ENCODE measurements at regions not wholly inside any gene's neighbourhood (a gene's known extent, or its start where the extent isn't known, plus 50 kb on each side); places are given as distances from the start of the nearest gene placed in this dataset.

DNA sequence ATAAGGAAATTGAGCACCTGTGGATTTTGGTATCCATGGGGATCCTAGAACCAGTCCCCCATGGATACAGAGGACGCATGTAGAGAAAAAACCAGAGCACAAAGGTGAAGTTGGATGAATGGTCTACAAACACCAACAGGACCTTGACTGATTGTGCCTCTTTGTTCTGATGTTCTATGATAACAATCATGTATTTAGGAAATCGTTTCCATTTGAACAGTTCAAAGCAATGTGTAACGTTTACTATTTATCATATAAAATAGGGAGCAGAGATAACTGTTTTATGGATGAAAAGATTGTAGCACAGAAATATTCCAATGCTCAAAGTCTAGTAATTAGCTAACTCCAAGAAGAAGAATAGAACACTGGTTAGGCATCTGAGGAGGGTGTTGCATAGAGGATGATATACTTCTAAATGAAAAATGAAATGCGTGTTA is 116.3 kb upstream of the FN1 start (continued):
- TF ChIP-seq, protein P1, sequence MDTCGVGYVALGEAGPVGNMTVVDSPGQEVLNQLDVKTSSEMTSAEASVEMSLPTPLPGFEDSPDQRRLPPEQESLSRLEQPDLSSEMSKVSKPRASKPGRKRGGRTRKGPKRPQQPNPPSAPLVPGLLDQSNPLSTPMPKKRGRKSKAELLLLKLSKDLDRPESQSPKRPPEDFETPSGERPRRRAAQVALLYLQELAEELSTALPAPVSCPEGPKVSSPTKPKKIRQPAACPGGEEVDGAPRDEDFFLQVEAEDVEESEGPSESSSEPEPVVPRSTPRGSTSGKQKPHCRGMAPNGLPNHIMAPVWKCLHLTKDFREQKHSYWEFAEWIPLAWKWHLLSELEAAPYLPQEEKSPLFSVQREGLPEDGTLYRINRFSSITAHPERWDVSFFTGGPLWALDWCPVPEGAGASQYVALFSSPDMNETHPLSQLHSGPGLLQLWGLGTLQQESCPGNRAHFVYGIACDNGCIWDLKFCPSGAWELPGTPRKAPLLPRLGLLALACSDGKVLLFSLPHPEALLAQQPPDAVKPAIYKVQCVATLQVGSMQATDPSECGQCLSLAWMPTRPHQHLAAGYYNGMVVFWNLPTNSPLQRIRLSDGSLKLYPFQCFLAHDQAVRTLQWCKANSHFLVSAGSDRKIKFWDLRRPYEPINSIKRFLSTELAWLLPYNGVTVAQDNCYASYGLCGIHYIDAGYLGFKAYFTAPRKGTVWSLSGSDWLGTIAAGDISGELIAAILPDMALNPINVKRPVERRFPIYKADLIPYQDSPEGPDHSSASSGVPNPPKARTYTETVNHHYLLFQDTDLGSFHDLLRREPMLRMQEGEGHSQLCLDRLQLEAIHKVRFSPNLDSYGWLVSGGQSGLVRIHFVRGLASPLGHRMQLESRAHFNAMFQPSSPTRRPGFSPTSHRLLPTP (IDR thresholded peaks at IDR 0.05; ENCODE audit: borderline replicate concordance, extremely low read depth, insufficient read length), result no peak
- TF ChIP-seq, protein P2, sequence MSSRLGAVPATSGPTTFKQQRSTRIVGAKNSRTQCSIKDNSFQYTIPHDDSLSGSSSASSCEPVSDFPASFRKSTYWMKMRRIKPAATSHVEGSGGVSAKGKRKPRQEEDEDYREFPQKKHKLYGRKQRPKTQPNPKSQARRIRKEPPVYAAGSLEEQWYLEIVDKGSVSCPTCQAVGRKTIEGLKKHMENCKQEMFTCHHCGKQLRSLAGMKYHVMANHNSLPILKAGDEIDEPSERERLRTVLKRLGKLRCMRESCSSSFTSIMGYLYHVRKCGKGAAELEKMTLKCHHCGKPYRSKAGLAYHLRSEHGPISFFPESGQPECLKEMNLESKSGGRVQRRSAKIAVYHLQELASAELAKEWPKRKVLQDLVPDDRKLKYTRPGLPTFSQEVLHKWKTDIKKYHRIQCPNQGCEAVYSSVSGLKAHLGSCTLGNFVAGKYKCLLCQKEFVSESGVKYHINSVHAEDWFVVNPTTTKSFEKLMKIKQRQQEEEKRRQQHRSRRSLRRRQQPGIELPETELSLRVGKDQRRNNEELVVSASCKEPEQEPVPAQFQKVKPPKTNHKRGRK (tag; IDR thresholded peaks at IDR 0.05), result no peak

DNA sequence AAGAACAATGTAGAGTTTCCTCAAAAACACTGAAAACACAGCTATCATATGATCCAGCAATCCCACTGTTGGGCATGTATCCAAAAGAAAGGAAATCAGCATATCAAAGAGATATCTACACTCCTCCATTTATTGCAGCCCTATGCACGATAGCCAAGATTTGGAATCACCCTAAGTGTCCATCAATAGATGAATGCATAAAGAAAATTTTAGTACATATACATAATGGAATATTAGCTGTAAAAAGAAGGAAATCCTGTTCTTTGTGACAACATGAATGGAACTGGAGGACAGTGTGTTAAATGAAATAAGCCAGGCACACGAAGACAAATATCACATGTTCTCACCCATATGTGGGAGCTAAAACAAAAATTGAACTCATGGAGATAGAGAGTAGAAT is 114.5 kb upstream of the FN1 start:
- Histone ChIP-seq H3K4me2 (ENCODE audit: insufficient read depth, low read length) (no peak overlapping the region), H2AFZ (ENCODE audit: low read depth, low read length) (no peak overlapping the region), H3K4me1 (replicated peaks in 1 of 2; ENCODE audit: control insufficient read depth in 2 of 2, insufficient read depth in 2 of 2, low read length in 2 of 2) (no peaks in the 10 kb centered on the region), H4K20me1 (replicated peaks; ENCODE audit: control insufficient read depth, insufficient read depth, low read length) (no peaks in the 10 kb centered on the region), H3K9ac (ENCODE audit: insufficient read depth in 1 of 2, low read depth in 2 of 2, low read length in 2 of 2) (no peak overlapping the region), H3K36me3 (ENCODE audit: control insufficient read depth, insufficient read depth, low read length) (no peaks in the 10 kb centered on the region), H3K27me3 (ENCODE audit: control insufficient read depth in 2 of 2, insufficient read depth in 2 of 2, low read length in 2 of 2) (no peaks in the 10 kb centered on the region), H3K9me3 (replicated peaks; ENCODE audit: control insufficient read depth, insufficient read depth, low read depth, low read length) (no peaks in the 10 kb centered on the region), H3K79me2 (ENCODE audit: control insufficient read depth, insufficient read depth, low read length) (no peaks in the 10 kb centered on the region), H3K4me3 (no peak overlapping the region), H3K27ac (ENCODE audit: extremely low read depth, low read depth, low read length) (no peak overlapping the region), H3K9me1 (ENCODE audit: control insufficient read depth, insufficient read depth, low read length) (no peaks in the 10 kb centered on the region)
- intact Hi-C loops (cut with micrococcal nuclease) (no loop called here), in situ Hi-C loops (cut with MboI) (no loop called here)
- WGBS (ENCODE audit: insufficient coverage, low coverage, missing lambda C conversion rate), result 9% methylated on average over 2 of the region's 2 CpGs
- no peak for DNase-seq (ENCODE audit: extremely low read depth in 1 of 4, low spot score in 3 of 4)
- POLR2A ChIA-PET, result no interaction called here
- CTCF ChIA-PET (ENCODE audit: low intra/inter-chr PET ratio), result no interaction called here
- ATAC-seq, result no peak
- no peak for FAIRE-seq
- no TSS peak for BruUV-seq (replicated peaks)
- TF ChIP-seq TEAD1 (CRISPR knock-in tag; IDR thresholded peaks at IDR 0.05) (no peak), GABPB2 (CRISPR knock-in tag; conservative IDR thresholded peaks at IDR 0.05) (no peak), SMAD4 (CRISPR knock-in tag; conservative IDR thresholded peaks at IDR 0.05) (no peak), GTF2F1 (IDR thresholded peaks at IDR 0.05; ENCODE audit: low read depth, low read length) (no peak), TAL1 (IDR thresholded peaks at IDR 0.05) (no peak), KDM4B (IDR thresholded peaks at IDR 0.05; ENCODE audit: borderline replicate concordance in 2 of 2, low read depth in 1 of 2) (no peak), KDM5B (IDR thresholded peaks at IDR 0.05; ENCODE audit: insufficient replicate concordance, low read depth, low read length) (no peak), ZNF134 (CRISPR knock-in tag; conservative IDR thresholded peaks at IDR 0.05) (no peak), SAP30 (IDR thresholded peaks at IDR 0.05; ENCODE audit: borderline replicate concordance, insufficient read depth, low read depth, low read length, poor library complexity, severe bottlenecking) (no peak)
- TF ChIP-seq, protein P3, sequence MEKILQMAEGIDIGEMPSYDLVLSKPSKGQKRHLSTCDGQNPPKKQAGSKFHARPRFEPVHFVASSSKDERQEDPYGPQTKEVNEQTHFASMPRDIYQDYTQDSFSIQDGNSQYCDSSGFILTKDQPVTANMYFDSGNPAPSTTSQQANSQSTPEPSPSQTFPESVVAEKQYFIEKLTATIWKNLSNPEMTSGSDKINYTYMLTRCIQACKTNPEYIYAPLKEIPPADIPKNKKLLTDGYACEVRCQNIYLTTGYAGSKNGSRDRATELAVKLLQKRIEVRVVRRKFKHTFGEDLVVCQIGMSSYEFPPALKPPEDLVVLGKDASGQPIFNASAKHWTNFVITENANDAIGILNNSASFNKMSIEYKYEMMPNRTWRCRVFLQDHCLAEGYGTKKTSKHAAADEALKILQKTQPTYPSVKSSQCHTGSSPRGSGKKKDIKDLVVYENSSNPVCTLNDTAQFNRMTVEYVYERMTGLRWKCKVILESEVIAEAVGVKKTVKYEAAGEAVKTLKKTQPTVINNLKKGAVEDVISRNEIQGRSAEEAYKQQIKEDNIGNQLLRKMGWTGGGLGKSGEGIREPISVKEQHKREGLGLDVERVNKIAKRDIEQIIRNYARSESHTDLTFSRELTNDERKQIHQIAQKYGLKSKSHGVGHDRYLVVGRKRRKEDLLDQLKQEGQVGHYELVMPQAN (IDR thresholded peaks at IDR 0.05; ENCODE audit: borderline replicate concordance), result no peak
